Suprapubic skin (tissue), 3 donors: ENCODE measurements at regions not wholly inside any gene's neighbourhood (a gene's known extent, or its start where the extent isn't known, plus 50 kb on each side); places are given as distances from the start of the nearest gene placed in this dataset.

Experiments used
- CTCF ChIP-seq, 2 donors: fragments of 200-600 bp in 1 of 2; fragments of 450-650 bp in 1 of 2; sonication (generic) in 1 of 2; IDR thresholded peaks; one replicate each; pipeline ENCODE4 v1.5.1; 2016 to 2019; ENCODE audit warnings: antibody characterized with exemption in 2 of 2, mild to moderate bottlenecking in 1 of 2, moderate library complexity in 1 of 2
- POLR2A ChIP-seq, 2 donors: fragments of 450-650 bp; IDR thresholded peaks; one replicate each; pipeline ENCODE4 v1.6.1; 2017; ENCODE audit warnings: antibody characterized with exemption in 2 of 2, mild to moderate bottlenecking in 2 of 2, moderate library complexity in 2 of 2

- TF ChIP-seq CTCF (IDR thresholded peaks at IDR 0.05) (no peak), POLR2A (IDR thresholded peaks at IDR 0.05) (no peak)
Observed at GRCh38 chr4:74549936-74550335, 105.0 kb downstream of the AREG start.
